ENCODE measurements at regions not wholly inside any gene's neighbourhood (a gene's known extent, or its start where the extent isn't known, plus 50 kb on each side); places are given as distances from the start of the nearest gene placed in this dataset.

- TF ChIP-seq, protein P1, sequence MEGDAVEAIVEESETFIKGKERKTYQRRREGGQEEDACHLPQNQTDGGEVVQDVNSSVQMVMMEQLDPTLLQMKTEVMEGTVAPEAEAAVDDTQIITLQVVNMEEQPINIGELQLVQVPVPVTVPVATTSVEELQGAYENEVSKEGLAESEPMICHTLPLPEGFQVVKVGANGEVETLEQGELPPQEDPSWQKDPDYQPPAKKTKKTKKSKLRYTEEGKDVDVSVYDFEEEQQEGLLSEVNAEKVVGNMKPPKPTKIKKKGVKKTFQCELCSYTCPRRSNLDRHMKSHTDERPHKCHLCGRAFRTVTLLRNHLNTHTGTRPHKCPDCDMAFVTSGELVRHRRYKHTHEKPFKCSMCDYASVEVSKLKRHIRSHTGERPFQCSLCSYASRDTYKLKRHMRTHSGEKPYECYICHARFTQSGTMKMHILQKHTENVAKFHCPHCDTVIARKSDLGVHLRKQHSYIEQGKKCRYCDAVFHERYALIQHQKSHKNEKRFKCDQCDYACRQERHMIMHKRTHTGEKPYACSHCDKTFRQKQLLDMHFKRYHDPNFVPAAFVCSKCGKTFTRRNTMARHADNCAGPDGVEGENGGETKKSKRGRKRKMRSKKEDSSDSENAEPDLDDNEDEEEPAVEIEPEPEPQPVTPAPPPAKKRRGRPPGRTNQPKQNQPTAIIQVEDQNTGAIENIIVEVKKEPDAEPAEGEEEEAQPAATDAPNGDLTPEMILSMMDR (IDR thresholded peaks at IDR 0.05 in 4 of 5, conservative IDR thresholded peaks at IDR 0.05 in 1 of 5), result no peak
- no peak for TF ChIP-seq POLR2A (IDR thresholded peaks at IDR 0.05)
These were observed 471.2 kb upstream of the PRICKLE1 start for GRCh38 chr12:43060742-43061141.
